Pancreas (tissue), 10 donors: ENCODE measurements at regions not wholly inside any gene's neighbourhood (a gene's known extent, or its start where the extent isn't known, plus 50 kb on each side); places are given as distances from the start of the nearest gene placed in this dataset.

Experiments
- ATAC-seq, 4 donors: fragments of 200-7000 bp; cut with Tn5 transposase; one replicate each; pipeline versions ENCODE4 v1.8.0 to v1.9.1; 2020; ENCODE audit warnings: mild to moderate bottlenecking in 4 of 4, moderate library complexity in 4 of 4
- DNase-seq, 6 donors: peaks; one replicate each; pipeline ENCODE4 v3.0.0-alpha.2; 2020
- FAIRE-seq: peaks from 2 replicates; lab custom pipeline; 2012; peaks lifted over from hg19 to GRCh38; lab: Jason Lieb, UNC
- H3K27ac ChIP-seq, 4 donors: fragments of 200-600 bp; sonication (generic); 1 replicate in 3 of 4; 2 replicates in 1 of 4; pipeline versions ENCODE4 v1.5.0 to v1.8.0; 2020
- H3K27me3 ChIP-seq, 4 donors: fragments of 200-600 bp; one replicate each; pipeline ENCODE4 v1.8.0; 2021
- H3K36me3 ChIP-seq, 3 donors: fragments of 200-600 bp; sonication (generic) in 1 of 3; one replicate each; pipeline versions ENCODE4 v1.5.0 to v1.8.0; 2020 to 2021
- H3K4me1 ChIP-seq, 3 donors: fragments of 200-600 bp; one replicate each; pipeline ENCODE4 v1.8.0; 2021
- H3K4me3 ChIP-seq, 4 donors: fragments of 200-600 bp; sonication (generic) in 2 of 4; one replicate each; pipeline versions ENCODE4 v1.5.0 to v1.8.0; 2020 to 2021
- H3K9me3 ChIP-seq, 4 donors: fragments of 200-600 bp; one replicate each; pipeline ENCODE4 v1.8.0; 2021
- WGBS, 2 donors: extraction: QIAGEN DNeasy Blood & Tissue Kit; methylation state at CpG; one replicate each; pipeline ENCODE4 v1.1.7; 2013; 5-methylcytosine and 5-hydroxymethylcytosine counted together
- intact Hi-C, 3 donors: fragments of 100-400 bp; cut with DNase I; formaldehyde crosslinking; loops; one replicate each; pipeline versions ENCODE4 v1.11.1 to v1.14.2; 2022
- TF ChIP-seq, protein P1 (sequence below), 4 donors: fragments of 200-600 bp; sonication (generic) in 3 of 4; IDR thresholded peaks; one replicate each; pipeline versions ENCODE4 v1.5.0 to v1.8.0; 2021; ENCODE audit warnings: antibody characterized with exemption in 4 of 4
- donor health status: healthy with polysubstance abuse.
- donor health status: DM: no; HTN: no; CAD: no; lungs with moderate emphysema.
- donor health status: DM: no; HTN: no; CAD: no.
- donor health status: control.
- donor health status: control.
- donor health status: Bipolar disorder and iron deficiency.
- donor health status: DM: yes; HTN: yes; CAD: no.
- donor health status: DM: no; HTN: no; CAD: no.
- donor health status: DM: no; HTN: no; CAD: no.
- donor health status: DM: yes; HTN: yes; CAD: no.

DNA sequence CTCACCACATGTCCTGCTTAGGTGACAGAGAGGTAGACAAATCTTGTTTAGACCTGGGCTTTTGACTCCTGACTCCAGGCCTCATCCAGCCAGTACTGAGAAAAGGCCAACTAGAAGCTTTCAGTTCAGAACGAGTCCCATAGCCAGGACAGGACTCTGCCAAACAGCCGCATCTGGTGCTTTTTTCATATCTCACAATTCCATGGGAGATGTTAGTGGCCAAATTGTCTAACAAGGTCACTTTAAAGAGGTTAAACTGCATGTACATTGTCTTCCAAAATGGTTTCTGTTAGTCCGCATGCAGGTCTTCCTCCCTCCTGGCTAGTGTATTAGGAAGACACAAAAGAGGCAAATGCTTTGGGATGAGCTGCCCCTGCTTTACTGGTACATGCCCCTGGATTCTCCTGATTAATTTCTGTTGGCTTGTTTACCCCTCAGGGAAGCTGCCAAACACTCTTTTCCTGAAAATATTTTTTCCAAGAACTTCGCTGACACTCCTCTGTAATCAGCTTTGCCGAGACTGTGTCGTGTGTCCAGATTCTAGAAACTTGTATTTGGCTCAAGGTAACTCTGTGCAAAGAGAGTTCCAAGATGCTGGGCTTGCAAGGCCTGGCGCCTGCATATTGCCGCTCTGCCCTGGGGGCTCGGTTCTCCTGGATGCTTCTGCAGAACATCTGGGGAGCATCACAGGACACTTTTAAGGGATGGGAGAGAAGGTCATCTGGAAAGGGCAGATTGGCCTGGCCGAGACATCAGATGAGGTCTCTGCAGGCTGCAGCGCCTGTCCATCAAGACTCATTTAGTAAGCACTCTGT is 209.2 kb upstream of the APCDD1 start:
- no peak for DNase-seq
- WGBS, 2 donors = 90% methylated on average over 11 of the region's 11 CpGs
- H3K27me3 ChIP-seq = no peaks in the 10 kb centered on the region
- TF ChIP-seq, protein P1, sequence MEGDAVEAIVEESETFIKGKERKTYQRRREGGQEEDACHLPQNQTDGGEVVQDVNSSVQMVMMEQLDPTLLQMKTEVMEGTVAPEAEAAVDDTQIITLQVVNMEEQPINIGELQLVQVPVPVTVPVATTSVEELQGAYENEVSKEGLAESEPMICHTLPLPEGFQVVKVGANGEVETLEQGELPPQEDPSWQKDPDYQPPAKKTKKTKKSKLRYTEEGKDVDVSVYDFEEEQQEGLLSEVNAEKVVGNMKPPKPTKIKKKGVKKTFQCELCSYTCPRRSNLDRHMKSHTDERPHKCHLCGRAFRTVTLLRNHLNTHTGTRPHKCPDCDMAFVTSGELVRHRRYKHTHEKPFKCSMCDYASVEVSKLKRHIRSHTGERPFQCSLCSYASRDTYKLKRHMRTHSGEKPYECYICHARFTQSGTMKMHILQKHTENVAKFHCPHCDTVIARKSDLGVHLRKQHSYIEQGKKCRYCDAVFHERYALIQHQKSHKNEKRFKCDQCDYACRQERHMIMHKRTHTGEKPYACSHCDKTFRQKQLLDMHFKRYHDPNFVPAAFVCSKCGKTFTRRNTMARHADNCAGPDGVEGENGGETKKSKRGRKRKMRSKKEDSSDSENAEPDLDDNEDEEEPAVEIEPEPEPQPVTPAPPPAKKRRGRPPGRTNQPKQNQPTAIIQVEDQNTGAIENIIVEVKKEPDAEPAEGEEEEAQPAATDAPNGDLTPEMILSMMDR (IDR thresholded peaks at IDR 0.05) = no peak
- H3K27ac ChIP-seq = no peak overlapping the region
- no peak for FAIRE-seq
- no peaks in the 10 kb centered on the region for H3K9me3 ChIP-seq
- peak in 1 of 4 donors; percentile 17 for ATAC-seq
- no peak overlapping the region for H3K4me3 ChIP-seq
- H3K36me3 ChIP-seq = no peaks in the 10 kb centered on the region
- intact Hi-C loops = no loop called here
- H3K4me1 ChIP-seq = peaks cover 0 to 13% (median 7%) of the 10 kb centered on the region in 3 donors

DNA sequence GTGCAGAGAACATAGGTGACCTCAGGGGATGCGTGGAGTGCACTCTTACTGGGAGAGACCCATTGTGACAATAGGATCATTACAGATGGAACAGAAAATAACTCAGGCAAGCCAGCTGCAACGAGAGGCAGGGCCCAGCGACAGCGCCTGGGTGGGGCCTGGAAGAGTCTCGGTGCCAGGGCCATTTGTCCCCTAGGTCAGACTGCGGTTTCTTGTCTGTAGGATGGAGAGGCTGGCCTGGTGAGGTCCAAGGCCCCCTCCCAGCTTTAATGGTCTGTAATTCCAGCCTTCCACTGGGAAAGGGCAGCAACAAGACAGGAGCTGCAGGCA is 208.6 kb upstream of the APCDD1 start:
- 93 to 94% methylated on average over 6 of the region's 6 CpGs for WGBS, 2 donors
- Histone ChIP-seq H3K27me3 (no peaks in the 10 kb centered on the region), H3K27ac (no peak overlapping the region), H3K9me3 (no peaks in the 10 kb centered on the region), H3K36me3 (no peaks in the 10 kb centered on the region), H3K4me3 (no peak overlapping the region), H3K4me1 (peaks cover 0 to 13% (median 7%) of the 10 kb centered on the region in 3 donors)
- no peak for DNase-seq
- TF ChIP-seq, protein P1 (IDR thresholded peaks at IDR 0.05) = no peak
- intact Hi-C loops = no loop called here
- no peak for FAIRE-seq
- no peak for ATAC-seq

DNA sequence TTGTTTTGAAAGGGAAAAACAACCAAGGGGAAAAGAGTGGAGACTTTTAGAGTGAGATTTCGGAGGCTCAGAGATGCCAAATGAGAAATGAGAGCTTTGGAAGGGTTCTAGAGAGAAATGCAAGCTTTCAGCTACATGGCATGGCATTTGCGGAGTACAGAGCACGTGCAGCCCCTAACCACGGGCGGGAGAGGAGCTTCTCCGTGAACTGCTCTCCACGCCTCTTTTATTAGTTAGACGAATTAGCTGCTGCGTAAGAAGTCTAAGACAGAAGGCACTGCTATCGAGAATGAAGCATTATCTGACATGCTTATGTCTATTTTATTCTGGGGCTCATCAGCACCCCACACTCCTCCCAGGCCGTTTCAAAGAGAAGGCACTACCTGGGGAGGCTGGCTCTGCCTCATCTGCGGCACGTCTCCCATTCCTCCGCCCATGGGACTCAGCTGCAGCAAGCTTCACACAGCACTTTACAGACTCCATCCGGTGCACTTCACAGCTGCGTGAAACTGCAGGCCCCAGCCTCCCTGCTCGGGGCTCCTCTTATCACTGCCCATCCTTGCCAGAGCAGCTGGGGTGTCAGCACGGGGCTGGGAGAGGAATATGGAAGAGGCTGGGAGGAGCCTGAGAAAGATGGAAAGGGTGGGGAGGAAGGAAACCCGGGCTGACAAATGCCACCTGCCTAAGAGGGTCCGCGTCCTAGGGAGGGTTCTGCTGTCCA is 207.3 kb upstream of the APCDD1 start:
- 79 to 81% methylated on average over 21 of the region's 21 CpGs for WGBS, 2 donors
- intact Hi-C loops = no loop called here
- FAIRE-seq = no peak
- peaks cover 0 to 17% (median 7%) of the 10 kb centered on the region in 3 donors for H3K4me1 ChIP-seq
- H3K27ac ChIP-seq = no peak overlapping the region
- TF ChIP-seq, protein P1 (IDR thresholded peaks at IDR 0.05) = no peak
- no peak for ATAC-seq
- no peak for DNase-seq
- H3K4me3 ChIP-seq = no peak overlapping the region
- no peaks in the 10 kb centered on the region for H3K9me3 ChIP-seq
- H3K36me3 ChIP-seq = no peaks in the 10 kb centered on the region
- no peaks in the 10 kb centered on the region for H3K27me3 ChIP-seq

DNA sequence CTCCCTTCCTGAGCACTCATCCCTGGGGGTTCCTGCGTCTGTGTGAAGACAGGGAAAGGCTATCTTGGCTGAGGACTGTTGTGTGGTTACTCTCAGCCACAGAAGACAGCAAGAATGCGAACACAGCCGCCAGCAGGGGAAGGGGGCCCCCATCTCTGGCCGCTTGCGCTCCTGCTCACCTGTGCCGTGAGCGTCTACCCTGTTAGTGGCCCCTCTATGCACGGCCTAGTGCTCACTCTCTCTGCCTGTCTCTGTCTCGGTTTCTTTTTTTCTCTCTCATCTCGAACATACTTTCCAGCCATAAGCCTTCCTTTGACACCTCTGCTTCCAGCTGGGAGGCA is 206.7 kb upstream of the APCDD1 start:
- H3K4me3 ChIP-seq = no peak overlapping the region
- H3K4me1 ChIP-seq = peaks cover 0 to 22% (median 7%) of the 10 kb centered on the region in 3 donors
- TF ChIP-seq, protein P1 (IDR thresholded peaks at IDR 0.05) = no peak
- no peak for ATAC-seq
- no peak overlapping the region for H3K27ac ChIP-seq
- intact Hi-C loops = no loop called here
- DNase-seq = no peak
- no peak for FAIRE-seq
- no peaks in the 10 kb centered on the region for H3K27me3 ChIP-seq
- WGBS, 2 donors = 82 to 86% methylated on average over 10 of the region's 10 CpGs
- H3K36me3 ChIP-seq = no peaks in the 10 kb centered on the region
- no peaks in the 10 kb centered on the region for H3K9me3 ChIP-seq

DNA sequence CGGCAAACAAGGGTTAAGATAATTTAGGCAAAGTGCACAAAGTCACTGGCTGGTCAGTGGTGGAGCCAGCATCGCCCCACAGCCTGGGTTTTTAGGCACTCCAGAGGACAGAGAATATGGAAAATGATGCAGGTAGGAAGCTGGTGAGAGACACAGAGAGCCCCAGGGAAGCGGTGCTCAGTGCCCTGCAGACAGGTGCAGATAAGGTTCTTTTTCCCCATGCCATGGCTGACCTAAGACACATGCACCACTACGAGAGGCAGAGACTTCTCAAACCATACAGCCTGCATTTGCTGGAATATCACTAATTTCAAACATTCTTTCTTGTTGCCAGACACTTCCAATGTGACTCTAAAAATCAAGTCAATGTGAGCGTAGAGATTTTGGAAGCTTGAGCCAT is 205.7 kb upstream of the APCDD1 start:
- Histone ChIP-seq H3K4me3 (no peak overlapping the region), H3K4me1 (peaks cover 7 to 25% (median 7%) of the 10 kb centered on the region in 3 donors), H3K27me3 (no peaks in the 10 kb centered on the region), H3K27ac (no peak overlapping the region), H3K36me3 (no peaks in the 10 kb centered on the region), H3K9me3 (no peaks in the 10 kb centered on the region)
- DNase-seq (peak in 1 of 6 donors; percentile 32), FAIRE-seq (no peak), ATAC-seq (peak; percentile 64 to 79 (median 73))
- WGBS, 2 donors = 46 to 49% methylated on average over 5 of the region's 5 CpGs
- TF ChIP-seq, protein P1 (IDR thresholded peaks at IDR 0.05) = no peak
- intact Hi-C loops = no loop called here
